ENCODE measurements at regions not wholly inside any gene's neighbourhood (a gene's known extent, or its start where the extent isn't known, plus 50 kb on each side); places are given as distances from the start of the nearest gene placed in this dataset.

DNA sequence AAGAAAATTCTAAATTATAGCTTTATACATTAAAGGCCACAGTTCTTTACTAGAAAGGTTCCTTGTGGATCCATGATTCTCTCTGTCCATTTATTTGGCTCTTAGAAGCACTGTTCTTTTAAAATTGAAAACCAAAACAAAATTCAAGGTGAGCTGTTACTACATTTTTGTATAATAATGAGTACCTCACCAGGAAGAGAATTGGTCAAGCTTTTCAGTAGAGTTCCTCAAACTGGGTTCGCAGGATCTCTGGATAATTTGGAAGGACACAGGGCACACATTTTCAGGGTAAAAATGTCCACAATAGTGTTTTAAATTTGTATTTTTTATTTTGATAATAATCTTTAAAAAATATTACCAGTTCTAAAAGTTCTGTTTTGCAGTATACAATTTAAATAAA is 93.0 kb downstream of the PPP1R3A start:
- no peak for DNase-seq (ENCODE audit: low read depth, low spot score)
- no peaks in the 10 kb centered on the region for H3K9me3 ChIP-seq (replicated peaks; ENCODE audit: control insufficient read depth, insufficient read depth, low read length)
- H3K79me2 ChIP-seq (ENCODE audit: control insufficient read depth, insufficient read depth, low read length): no peaks in the 10 kb centered on the region
- no peak overlapping the region for H2AFZ ChIP-seq (ENCODE audit: control insufficient read depth, low read depth, low read length)
- intact Hi-C loops (cut with micrococcal nuclease; ENCODE audit: unreplicated experiment): no loop called here
- POLR2A ChIA-PET: no interaction called here
- no peak for FAIRE-seq
- SMC1A ChIA-PET (ENCODE audit: uncharacterized antibody, unreplicated experiment): no interaction called here
- no peak overlapping the region for H3K4me3 ChIP-seq
- RAD21 ChIA-PET (ENCODE audit: unreplicated experiment): no interaction called here
- H3K27me3 ChIP-seq (replicated peaks in 1 of 2; ENCODE audit: control insufficient read depth in 2 of 2, insufficient read depth in 2 of 2, low read length in 1 of 2): no peaks in the 10 kb centered on the region
- H3K36me3 ChIP-seq (ENCODE audit: control insufficient read depth in 2 of 2, insufficient read depth in 2 of 2, low read length in 1 of 2): no peaks in the 10 kb centered on the region
- H3K27ac ChIP-seq (ENCODE audit: control insufficient read depth, insufficient read depth): no peak overlapping the region
- WGBS (ENCODE audit: insufficient coverage, insufficient replicate concordance, low lambda C conversion rate, missing lambda C conversion rate): 89% methylated on average over 1 of the region's 1 CpG
- no peak for ATAC-seq
- no peak overlapping the region for H3K4me2 ChIP-seq (ENCODE audit: control insufficient read depth, insufficient read depth)
- in situ Hi-C loops (cut with MboI): no loop called here
- CTCF ChIA-PET: no interaction called here
- BruUV-seq (replicated peaks): no TSS peak
- no peak overlapping the region for H3K9ac ChIP-seq (ENCODE audit: control insufficient read depth, insufficient read depth, low read length)
- no peaks in the 10 kb centered on the region for H4K20me1 ChIP-seq (ENCODE audit: control insufficient read depth, insufficient read depth)
- H3K4me1 ChIP-seq (ENCODE audit: control insufficient read depth, insufficient read depth, low read length): no peaks in the 10 kb centered on the region
- TF ChIP-seq FOXK2 (IDR thresholded peaks at IDR 0.05): no peak
- no peak for TF ChIP-seq MEF2A (IDR thresholded peaks at IDR 0.05; ENCODE audit: insufficient read depth, low read depth, low read length)
- no peak for TF ChIP-seq ZNF207 (IDR thresholded peaks at IDR 0.05; ENCODE audit: borderline replicate concordance)
- no peak for TF ChIP-seq PAX5 (IDR thresholded peaks at IDR 0.05; ENCODE audit: borderline replicate concordance, low read depth, low read length)
- no peak for TF ChIP-seq EGR1 (IDR thresholded peaks at IDR 0.05; ENCODE audit: borderline replicate concordance in 1 of 2, low read depth in 2 of 2, low read length in 2 of 2)
- TF ChIP-seq ZNF274 (IDR thresholded peaks at IDR 0.05; ENCODE audit: insufficient read depth, insufficient read length): no peak
- no peak for TF ChIP-seq PML (IDR thresholded peaks at IDR 0.05; ENCODE audit: low read length)
- TF ChIP-seq, protein P1, sequence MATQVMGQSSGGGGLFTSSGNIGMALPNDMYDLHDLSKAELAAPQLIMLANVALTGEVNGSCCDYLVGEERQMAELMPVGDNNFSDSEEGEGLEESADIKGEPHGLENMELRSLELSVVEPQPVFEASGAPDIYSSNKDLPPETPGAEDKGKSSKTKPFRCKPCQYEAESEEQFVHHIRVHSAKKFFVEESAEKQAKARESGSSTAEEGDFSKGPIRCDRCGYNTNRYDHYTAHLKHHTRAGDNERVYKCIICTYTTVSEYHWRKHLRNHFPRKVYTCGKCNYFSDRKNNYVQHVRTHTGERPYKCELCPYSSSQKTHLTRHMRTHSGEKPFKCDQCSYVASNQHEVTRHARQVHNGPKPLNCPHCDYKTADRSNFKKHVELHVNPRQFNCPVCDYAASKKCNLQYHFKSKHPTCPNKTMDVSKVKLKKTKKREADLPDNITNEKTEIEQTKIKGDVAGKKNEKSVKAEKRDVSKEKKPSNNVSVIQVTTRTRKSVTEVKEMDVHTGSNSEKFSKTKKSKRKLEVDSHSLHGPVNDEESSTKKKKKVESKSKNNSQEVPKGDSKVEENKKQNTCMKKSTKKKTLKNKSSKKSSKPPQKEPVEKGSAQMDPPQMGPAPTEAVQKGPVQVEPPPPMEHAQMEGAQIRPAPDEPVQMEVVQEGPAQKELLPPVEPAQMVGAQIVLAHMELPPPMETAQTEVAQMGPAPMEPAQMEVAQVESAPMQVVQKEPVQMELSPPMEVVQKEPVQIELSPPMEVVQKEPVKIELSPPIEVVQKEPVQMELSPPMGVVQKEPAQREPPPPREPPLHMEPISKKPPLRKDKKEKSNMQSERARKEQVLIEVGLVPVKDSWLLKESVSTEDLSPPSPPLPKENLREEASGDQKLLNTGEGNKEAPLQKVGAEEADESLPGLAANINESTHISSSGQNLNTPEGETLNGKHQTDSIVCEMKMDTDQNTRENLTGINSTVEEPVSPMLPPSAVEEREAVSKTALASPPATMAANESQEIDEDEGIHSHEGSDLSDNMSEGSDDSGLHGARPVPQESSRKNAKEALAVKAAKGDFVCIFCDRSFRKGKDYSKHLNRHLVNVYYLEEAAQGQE (IDR thresholded peaks at IDR 0.05; ENCODE audit: low read depth, low read length): no peak
- no peak for TF ChIP-seq POU2F2 (IDR thresholded peaks at IDR 0.05; ENCODE audit: borderline replicate concordance, low read depth, low read length)
- TF ChIP-seq, protein P2, sequence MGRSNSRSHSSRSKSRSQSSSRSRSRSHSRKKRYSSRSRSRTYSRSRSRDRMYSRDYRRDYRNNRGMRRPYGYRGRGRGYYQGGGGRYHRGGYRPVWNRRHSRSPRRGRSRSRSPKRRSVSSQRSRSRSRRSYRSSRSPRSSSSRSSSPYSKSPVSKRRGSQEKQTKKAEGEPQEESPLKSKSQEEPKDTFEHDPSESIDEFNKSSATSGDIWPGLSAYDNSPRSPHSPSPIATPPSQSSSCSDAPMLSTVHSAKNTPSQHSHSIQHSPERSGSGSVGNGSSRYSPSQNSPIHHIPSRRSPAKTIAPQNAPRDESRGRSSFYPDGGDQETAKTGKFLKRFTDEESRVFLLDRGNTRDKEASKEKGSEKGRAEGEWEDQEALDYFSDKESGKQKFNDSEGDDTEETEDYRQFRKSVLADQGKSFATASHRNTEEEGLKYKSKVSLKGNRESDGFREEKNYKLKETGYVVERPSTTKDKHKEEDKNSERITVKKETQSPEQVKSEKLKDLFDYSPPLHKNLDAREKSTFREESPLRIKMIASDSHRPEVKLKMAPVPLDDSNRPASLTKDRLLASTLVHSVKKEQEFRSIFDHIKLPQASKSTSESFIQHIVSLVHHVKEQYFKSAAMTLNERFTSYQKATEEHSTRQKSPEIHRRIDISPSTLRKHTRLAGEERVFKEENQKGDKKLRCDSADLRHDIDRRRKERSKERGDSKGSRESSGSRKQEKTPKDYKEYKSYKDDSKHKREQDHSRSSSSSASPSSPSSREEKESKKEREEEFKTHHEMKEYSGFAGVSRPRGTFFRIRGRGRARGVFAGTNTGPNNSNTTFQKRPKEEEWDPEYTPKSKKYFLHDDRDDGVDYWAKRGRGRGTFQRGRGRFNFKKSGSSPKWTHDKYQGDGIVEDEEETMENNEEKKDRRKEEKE (IDR thresholded peaks at IDR 0.05): no peak
- TF ChIP-seq RELA (IDR thresholded peaks at IDR 0.05; ENCODE audit: borderline replicate concordance, partially characterized antibody): no peak
- no peak for TF ChIP-seq MYB (IDR thresholded peaks at IDR 0.05; ENCODE audit: borderline replicate concordance, low read depth, low read length)
- TF ChIP-seq FOXM1 (IDR thresholded peaks at IDR 0.05; ENCODE audit: low read depth, low read length): no peak
- TF ChIP-seq, protein P3, sequence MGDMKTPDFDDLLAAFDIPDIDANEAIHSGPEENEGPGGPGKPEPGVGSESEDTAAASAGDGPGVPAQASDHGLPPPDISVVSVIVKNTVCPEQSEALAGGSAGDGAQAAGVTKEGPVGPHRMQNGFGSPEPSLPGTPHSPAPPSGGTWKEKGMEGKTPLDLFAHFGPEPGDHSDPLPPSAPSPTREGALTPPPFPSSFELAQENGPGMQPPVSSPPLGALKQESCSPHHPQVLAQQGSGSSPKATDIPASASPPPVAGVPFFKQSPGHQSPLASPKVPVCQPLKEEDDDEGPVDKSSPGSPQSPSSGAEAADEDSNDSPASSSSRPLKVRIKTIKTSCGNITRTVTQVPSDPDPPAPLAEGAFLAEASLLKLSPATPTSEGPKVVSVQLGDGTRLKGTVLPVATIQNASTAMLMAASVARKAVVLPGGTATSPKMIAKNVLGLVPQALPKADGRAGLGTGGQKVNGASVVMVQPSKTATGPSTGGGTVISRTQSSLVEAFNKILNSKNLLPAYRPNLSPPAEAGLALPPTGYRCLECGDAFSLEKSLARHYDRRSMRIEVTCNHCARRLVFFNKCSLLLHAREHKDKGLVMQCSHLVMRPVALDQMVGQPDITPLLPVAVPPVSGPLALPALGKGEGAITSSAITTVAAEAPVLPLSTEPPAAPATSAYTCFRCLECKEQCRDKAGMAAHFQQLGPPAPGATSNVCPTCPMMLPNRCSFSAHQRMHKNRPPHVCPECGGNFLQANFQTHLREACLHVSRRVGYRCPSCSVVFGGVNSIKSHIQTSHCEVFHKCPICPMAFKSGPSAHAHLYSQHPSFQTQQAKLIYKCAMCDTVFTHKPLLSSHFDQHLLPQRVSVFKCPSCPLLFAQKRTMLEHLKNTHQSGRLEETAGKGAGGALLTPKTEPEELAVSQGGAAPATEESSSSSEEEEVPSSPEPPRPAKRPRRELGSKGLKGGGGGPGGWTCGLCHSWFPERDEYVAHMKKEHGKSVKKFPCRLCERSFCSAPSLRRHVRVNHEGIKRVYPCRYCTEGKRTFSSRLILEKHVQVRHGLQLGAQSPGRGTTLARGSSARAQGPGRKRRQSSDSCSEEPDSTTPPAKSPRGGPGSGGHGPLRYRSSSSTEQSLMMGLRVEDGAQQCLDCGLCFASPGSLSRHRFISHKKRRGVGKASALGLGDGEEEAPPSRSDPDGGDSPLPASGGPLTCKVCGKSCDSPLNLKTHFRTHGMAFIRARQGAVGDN (IDR thresholded peaks at IDR 0.05): no peak
- no peak for TF ChIP-seq POLR2AphosphoS2 (IDR thresholded peaks at IDR 0.05; ENCODE audit: low read depth, low read length)
- no peak for TF ChIP-seq LARP7 (IDR thresholded peaks at IDR 0.05)
